NCI-H748 treated with DMSO at 0.1 percent for 48 hours (cell line): ENCODE measurements at regions not wholly inside any gene's neighbourhood (a gene's known extent, or its start where the extent isn't known, plus 50 kb on each side); places are given as distances from the start of the nearest gene placed in this dataset.
A peak's percentile ranks its signal among the peaks of the same experiment; 100 is the strongest.
"Not testable (repeated sequence)": the region's sequence is repeated elsewhere in the genome, so short reads cannot be mapped to it uniquely, and the experiment has no call there.

Source experiments
- DNase-seq: peaks from one replicate; lab custom pipeline; 2025; lab: John Stamatoyannopoulos, UW

- DNase-seq = no peak
Observed at GRCh38 chr1:234843946-234844345, 234.0 kb upstream of the IRF2BP2 start.

GRCh38 chr1:234842726-234843641 is 233.0 kb upstream of the IRF2BP2 start:
- DNase-seq = no peak

- DNase-seq = no peak
Observed at GRCh38 chr1:234841710-234842231, 231.8 kb upstream of the IRF2BP2 start.

- DNase-seq = no peak
Observed at GRCh38 chr1:234841281-234841680, 231.3 kb upstream of the IRF2BP2 start.

GRCh38 chr1:234840843-234841242 is 230.9 kb upstream of the IRF2BP2 start:
- DNase-seq = no peak

- no peak for DNase-seq
Observed at GRCh38 chr1:234840253-234840652, 230.3 kb upstream of the IRF2BP2 start.

GRCh38 chr1:234839663-234840062 is 229.7 kb upstream of the IRF2BP2 start:
- no peak for DNase-seq

- DNase-seq = no peak
Observed at GRCh38 chr1:234838820-234839219, 228.8 kb upstream of the IRF2BP2 start.

GRCh38 chr1:234838182-234838581 is 228.2 kb upstream of the IRF2BP2 start:
- no peak for DNase-seq

- DNase-seq = no peak
Observed at GRCh38 chr1:234837713-234838112, 227.7 kb upstream of the IRF2BP2 start.

- no peak for DNase-seq
Observed at GRCh38 chr1:234836776-234837357, 226.9 kb upstream of the IRF2BP2 start.

- no peak for DNase-seq
Observed at GRCh38 chr1:234836045-234836681, 226.2 kb upstream of the IRF2BP2 start.

- DNase-seq = no peak
Observed at GRCh38 chr1:234835239-234835638, 225.3 kb upstream of the IRF2BP2 start.

GRCh38 chr1:234833646-234834045 is 223.7 kb upstream of the IRF2BP2 start:
- no peak for DNase-seq

GRCh38 chr1:234833118-234833517 is 223.1 kb upstream of the IRF2BP2 start:
- no peak for DNase-seq

GRCh38 chr1:234827656-234828055 is 217.7 kb upstream of the IRF2BP2 start:
- DNase-seq = no peak

GRCh38 chr1:234827181-234827580 is 217.2 kb upstream of the IRF2BP2 start:
- DNase-seq = no peak

- no peak for DNase-seq
Observed at GRCh38 chr1:234826352-234826751, 216.4 kb upstream of the IRF2BP2 start.

GRCh38 chr1:234825498-234826165 is 215.7 kb upstream of the IRF2BP2 start:
- no peak for DNase-seq

GRCh38 chr1:234824836-234825235 is 214.9 kb upstream of the IRF2BP2 start:
- DNase-seq = not testable (repeated sequence)

- DNase-seq = peak; percentile 45
Observed at GRCh38 chr1:234823191-234824176, 213.5 kb upstream of the IRF2BP2 start.
